Left ventricle myocardium inferior (tissue), 1 donor: ENCODE measurements at regions not wholly inside any gene's neighbourhood (a gene's known extent, or its start where the extent isn't known, plus 50 kb on each side); places are given as distances from the start of the nearest gene placed in this dataset.

Source experiments
- DNase-seq: peaks from one replicate; pipeline ENCODE4 v3.0.0-alpha.2; 2020
- H3K27ac ChIP-seq: fragments of 200-600 bp; replicated peaks from 2 replicates; pipeline ENCODE4 v1.8.0; 2021
- H3K27me3 ChIP-seq: fragments of 200-600 bp; 2 replicates; pipeline ENCODE4 v1.8.0; 2021; ENCODE audit warnings: low read depth
- H3K36me3 ChIP-seq: fragments of 200-600 bp; 2 replicates; pipeline ENCODE4 v1.8.0; 2021
- H3K4me1 ChIP-seq: fragments of 200-600 bp; 2 replicates; pipeline ENCODE4 v1.8.0; 2021
- H3K4me3 ChIP-seq: fragments of 200-600 bp; 2 replicates; pipeline ENCODE4 v1.8.0; 2021; ENCODE audit warnings: mild to moderate bottlenecking, moderate library complexity
- H3K9me3 ChIP-seq: fragments of 200-600 bp; replicated peaks from 2 replicates; pipeline ENCODE4 v1.8.0; 2021
- intact Hi-C: fragments of 100-400 bp; cut with micrococcal nuclease; formaldehyde crosslinking; loops from one replicate; pipeline ENCODE4 v1.11.0; 2022
- TF ChIP-seq, protein P1 (sequence below): fragments of 200-600 bp; IDR thresholded peaks from 2 replicates; pipeline ENCODE4 v1.8.0; 2021; ENCODE audit warnings: antibody characterized with exemption, mild to moderate bottlenecking, borderline replicate concordance
- donor health status: DM: no; HTN: yes; CAD: no; lungs with severe emphysema.

DNA sequence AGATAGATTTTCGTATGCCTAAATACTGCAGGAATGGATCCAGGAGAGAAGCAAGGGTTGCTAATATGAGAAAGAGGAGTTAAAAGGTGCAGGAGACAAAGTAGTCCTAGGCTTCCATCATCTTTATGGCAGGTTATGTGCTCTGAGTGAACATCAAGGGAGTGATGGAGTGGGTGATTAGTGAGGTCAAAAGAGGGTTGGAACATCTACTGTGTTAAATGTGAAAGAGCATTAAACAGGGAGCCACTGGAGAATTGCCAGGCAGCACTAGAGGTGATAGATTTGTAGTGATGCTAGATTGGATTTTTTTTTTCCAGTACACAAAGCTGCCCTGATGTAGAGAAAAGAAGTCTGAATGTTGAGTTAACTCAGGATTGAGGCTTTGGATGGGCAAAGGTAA, 199.3 kb downstream of the NMUR2 start:
- H3K36me3 ChIP-seq = no peaks in the 10 kb centered on the region
- DNase-seq = no peak
- H3K4me3 ChIP-seq = no peak overlapping the region
- H3K27me3 ChIP-seq = no peaks in the 10 kb centered on the region
- no peaks in the 10 kb centered on the region for H3K9me3 ChIP-seq
- TF ChIP-seq, protein P1, sequence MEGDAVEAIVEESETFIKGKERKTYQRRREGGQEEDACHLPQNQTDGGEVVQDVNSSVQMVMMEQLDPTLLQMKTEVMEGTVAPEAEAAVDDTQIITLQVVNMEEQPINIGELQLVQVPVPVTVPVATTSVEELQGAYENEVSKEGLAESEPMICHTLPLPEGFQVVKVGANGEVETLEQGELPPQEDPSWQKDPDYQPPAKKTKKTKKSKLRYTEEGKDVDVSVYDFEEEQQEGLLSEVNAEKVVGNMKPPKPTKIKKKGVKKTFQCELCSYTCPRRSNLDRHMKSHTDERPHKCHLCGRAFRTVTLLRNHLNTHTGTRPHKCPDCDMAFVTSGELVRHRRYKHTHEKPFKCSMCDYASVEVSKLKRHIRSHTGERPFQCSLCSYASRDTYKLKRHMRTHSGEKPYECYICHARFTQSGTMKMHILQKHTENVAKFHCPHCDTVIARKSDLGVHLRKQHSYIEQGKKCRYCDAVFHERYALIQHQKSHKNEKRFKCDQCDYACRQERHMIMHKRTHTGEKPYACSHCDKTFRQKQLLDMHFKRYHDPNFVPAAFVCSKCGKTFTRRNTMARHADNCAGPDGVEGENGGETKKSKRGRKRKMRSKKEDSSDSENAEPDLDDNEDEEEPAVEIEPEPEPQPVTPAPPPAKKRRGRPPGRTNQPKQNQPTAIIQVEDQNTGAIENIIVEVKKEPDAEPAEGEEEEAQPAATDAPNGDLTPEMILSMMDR = no peak
- H3K4me1 ChIP-seq = no peaks in the 10 kb centered on the region
- no peak overlapping the region for H3K27ac ChIP-seq
- intact Hi-C loops = no loop called here

DNA sequence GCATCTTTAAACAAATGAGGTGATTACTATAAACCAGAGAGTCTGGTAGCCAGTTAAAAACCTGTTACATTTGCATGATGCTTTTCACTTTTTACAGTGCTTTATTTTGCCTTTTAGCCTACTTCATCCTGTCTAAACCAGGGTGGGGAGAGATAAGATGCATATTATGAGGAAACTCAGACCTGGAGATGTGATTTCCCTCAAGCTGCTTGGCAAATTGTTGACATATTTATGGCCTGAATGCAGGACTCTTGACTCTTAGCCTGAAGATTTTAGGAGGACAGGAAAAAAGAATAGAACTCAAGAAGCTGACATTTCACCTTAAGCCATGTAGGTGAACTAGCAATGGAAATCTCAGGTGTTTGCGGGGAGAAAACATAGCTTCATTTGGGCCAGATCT, 202.8 kb downstream of the NMUR2 start:
- no peaks in the 10 kb centered on the region for H3K36me3 ChIP-seq
- intact Hi-C loops = no loop called here
- no peak overlapping the region for H3K27ac ChIP-seq
- H3K9me3 ChIP-seq = no peaks in the 10 kb centered on the region
- no peak for DNase-seq
- H3K27me3 ChIP-seq = no peaks in the 10 kb centered on the region
- H3K4me1 ChIP-seq = no peaks in the 10 kb centered on the region
- TF ChIP-seq, protein P1 = no peak
- no peak overlapping the region for H3K4me3 ChIP-seq

DNA sequence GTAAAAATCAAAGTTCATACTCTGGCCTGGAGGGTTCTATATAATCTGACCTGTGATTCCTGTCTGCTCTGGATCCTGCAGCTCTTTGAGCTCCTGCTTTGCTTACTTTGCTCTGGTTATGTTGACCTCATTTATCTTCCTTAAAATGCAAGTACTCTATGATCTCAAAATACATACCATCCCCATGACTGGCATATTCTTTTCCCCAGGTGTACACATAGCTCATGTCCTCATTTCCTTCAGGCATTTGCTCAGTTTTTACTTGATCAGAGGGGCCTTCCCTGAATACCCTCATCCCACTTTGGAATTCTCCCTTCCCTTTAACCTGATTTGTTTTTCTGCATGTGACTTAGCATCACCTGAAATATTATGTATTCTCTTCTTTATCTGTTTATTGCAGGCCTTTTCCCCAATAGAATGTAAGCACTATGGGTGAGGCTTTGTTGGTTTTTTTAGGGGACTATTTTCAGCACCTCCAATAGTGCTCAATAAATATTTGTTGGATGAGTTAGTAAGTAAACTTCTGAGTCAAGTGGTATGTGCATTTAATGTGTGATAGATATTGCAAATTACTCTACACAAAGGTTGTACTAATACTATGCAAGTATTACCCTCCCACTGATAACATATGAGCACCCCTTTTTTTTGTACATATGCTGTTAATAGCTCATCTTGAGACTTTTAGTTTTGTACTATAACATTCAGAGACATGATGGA, 211.5 kb downstream of the NMUR2 start:
- H3K36me3 ChIP-seq = no peaks in the 10 kb centered on the region
- TF ChIP-seq, protein P1 = no peak
- no peaks in the 10 kb centered on the region for H3K27me3 ChIP-seq
- H3K4me1 ChIP-seq = peaks cover 3% of the 10 kb centered on the region
- intact Hi-C loops = no loop called here
- no peak overlapping the region for H3K27ac ChIP-seq
- H3K4me3 ChIP-seq = no peak overlapping the region
- DNase-seq = no peak
- peaks cover 10% of the 10 kb centered on the region for H3K9me3 ChIP-seq

DNA sequence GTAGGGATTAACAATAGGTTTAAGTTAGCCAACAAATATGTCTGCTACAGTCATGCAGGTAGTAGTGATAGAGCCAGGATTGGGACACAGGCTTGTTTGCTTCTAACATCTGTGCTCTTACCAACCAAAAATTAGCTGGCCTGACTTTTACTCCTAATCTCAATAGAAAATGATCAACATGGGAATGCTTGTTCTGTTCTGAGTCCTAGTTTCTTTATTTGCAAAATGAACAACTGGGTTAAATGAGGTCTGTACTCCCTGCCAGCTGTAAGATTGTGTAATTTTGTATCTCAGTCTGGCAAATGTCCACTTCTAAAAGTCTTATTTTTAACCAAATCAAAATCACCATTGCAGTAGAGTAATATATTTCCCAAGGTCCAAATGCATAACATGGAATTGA, 216.8 kb downstream of the NMUR2 start:
- no peak for DNase-seq
- intact Hi-C loops = no loop called here
- TF ChIP-seq, protein P1 = no peak
- Histone ChIP-seq H3K4me1 (peaks cover 21% of the 10 kb centered on the region), H3K36me3 (no peaks in the 10 kb centered on the region), H3K27me3 (no peaks in the 10 kb centered on the region), H3K9me3 (peaks cover 20% of the 10 kb centered on the region), H3K27ac (peak overlapping the region; percentile 16), H3K4me3 (no peak overlapping the region)

DNA sequence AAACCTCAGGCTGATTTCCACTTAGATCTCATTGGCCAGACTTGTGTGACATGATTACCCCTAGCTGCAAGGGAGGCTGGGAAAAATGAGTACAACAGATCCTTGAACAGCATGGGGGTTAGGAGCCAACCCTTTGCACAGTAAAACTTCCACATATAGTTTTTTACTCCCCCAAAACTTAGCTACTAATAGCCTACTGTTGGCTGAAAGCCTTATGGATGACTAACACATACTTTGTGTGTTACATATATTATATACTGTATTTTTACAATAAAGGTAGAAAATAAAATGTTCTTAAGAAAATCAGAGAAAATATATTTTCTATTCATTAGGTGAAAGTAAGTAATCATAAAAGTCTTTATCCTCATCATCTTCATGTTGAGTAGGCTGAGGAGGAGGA, 217.4 kb downstream of the NMUR2 start:
- no peak for DNase-seq
- H3K4me1 ChIP-seq = peaks cover 21% of the 10 kb centered on the region
- peaks cover 18% of the 10 kb centered on the region for H3K9me3 ChIP-seq
- H3K36me3 ChIP-seq = no peaks in the 10 kb centered on the region
- no peak overlapping the region for H3K4me3 ChIP-seq
- H3K27ac ChIP-seq = peak overlapping the region; percentile 16
- H3K27me3 ChIP-seq = no peaks in the 10 kb centered on the region
- TF ChIP-seq, protein P1 = no peak
- intact Hi-C loops = no loop called here
